Immature natural killer cell (primary cell): ENCODE measurements at regions not wholly inside any gene's neighbourhood (a gene's known extent, or its start where the extent isn't known, plus 50 kb on each side); places are given as distances from the start of the nearest gene placed in this dataset.

ENCODE experiments used
- DNase-seq, 3 donors: peaks; one replicate each; pipeline ENCODE4 v3.0.0; 2022; ENCODE audit warnings: mixed read lengths in 1 of 3
- H3K27ac Mint-ChIP-seq, 6 donors: one replicate each; pipeline ENCODE4 v1.8.0; 2020; ENCODE audit warnings: mixed read lengths in 6 of 6, mild to moderate bottlenecking in 5 of 6, inconsistent platforms in 4 of 6, moderate library complexity in 3 of 6
- H3K27me3 Mint-ChIP-seq, 3 donors: one replicate each; pipeline ENCODE4 v1.8.0; 2020 to 2021; ENCODE audit warnings: low read depth in 3 of 3, mild to moderate bottlenecking in 3 of 3, mixed read lengths in 3 of 3, moderate library complexity in 3 of 3, inconsistent platforms in 1 of 3
- H3K36me3 Mint-ChIP-seq, 3 donors: one replicate each; pipeline ENCODE4 v1.8.0; 2020; ENCODE audit warnings: mixed read lengths in 3 of 3, inconsistent platforms in 2 of 3, mild to moderate bottlenecking in 2 of 3
- H3K4me1 Mint-ChIP-seq, 2 donors: one replicate each; pipeline ENCODE4 v1.8.0; 2020; ENCODE audit warnings: inconsistent platforms in 2 of 2, mild to moderate bottlenecking in 2 of 2, mixed read lengths in 2 of 2, moderate library complexity in 1 of 2
- H3K4me3 Mint-ChIP-seq, 5 donors: one replicate each; pipeline ENCODE4 v1.8.0; 2020; ENCODE audit warnings: mild to moderate bottlenecking in 5 of 5, mixed read lengths in 5 of 5, inconsistent platforms in 3 of 5, moderate library complexity in 3 of 5
- H3K9me3 Mint-ChIP-seq, 6 donors: one replicate each; pipeline ENCODE4 v1.8.0; 2020; ENCODE audit warnings: mild to moderate bottlenecking in 6 of 6, mixed read lengths in 6 of 6, inconsistent platforms in 4 of 6, moderate library complexity in 3 of 6

DNA sequence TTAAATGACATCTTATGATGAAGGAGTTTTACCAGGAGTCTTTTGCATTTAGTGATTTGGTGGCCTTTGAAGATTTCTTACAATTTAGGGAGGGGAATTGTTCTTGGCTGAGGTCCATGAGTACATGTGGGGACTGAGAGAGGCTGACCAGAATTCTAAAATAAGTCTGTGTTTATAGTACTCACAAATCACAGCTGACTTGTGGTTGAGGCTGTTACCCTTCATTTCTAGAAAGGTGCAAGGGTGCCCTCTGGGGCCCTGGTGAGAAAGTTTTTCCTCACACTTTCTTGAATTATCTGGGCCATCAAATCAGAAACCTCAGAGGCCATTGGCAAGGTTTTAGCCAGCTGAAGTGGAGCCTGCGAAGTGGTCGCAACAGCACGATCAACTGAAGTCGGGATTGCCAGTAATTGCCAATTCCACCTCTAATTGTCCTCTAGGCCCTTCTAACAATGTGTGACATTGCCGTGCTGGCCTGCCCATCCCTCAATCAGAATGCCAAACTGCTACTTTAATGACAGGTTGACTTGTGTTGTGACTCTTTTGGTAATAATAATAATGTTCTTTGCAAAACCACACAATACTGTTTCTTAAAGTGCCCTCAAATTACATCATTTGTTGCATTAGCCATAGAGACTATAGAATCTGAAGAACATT is 221.6 kb downstream of the OGFRL1 start:
- no peaks in the 10 kb centered on the region for H3K36me3 Mint-ChIP-seq
- DNase-seq, result no peak
- no peak overlapping the region for H3K4me3 Mint-ChIP-seq
- H3K9me3 Mint-ChIP-seq, result peaks cover 0 to 4% (median 0%) of the 10 kb centered on the region in 6 donors
- no peaks in the 10 kb centered on the region for H3K4me1 Mint-ChIP-seq
- H3K27ac Mint-ChIP-seq, result no peak overlapping the region
- H3K27me3 Mint-ChIP-seq, result peaks cover 0 to 2% (median 0%) of the 10 kb centered on the region in 3 donors

DNA sequence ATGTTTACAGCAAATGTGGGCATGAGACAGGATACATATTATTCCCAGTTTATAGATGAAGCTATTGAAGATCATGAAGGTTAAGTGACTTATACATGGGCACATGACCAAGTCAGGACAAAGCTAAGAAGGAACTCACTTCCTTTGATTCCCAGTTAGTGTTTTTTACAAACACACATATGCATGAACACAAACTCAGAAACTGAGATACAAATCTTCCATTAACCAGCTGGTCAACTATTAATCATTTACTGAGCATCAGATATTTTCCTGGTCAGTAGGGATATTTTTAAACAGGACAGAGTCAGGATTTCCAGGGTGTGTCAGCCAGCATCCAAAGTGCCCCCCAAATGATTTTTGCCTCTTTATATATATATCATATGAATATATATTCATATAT is 222.2 kb downstream of the OGFRL1 start:
- no peak overlapping the region for H3K27ac Mint-ChIP-seq
- DNase-seq, result no peak
- peaks cover 0 to 2% (median 0%) of the 10 kb centered on the region in 3 donors for H3K27me3 Mint-ChIP-seq
- no peaks in the 10 kb centered on the region for H3K36me3 Mint-ChIP-seq
- H3K4me1 Mint-ChIP-seq, result no peaks in the 10 kb centered on the region
- H3K9me3 Mint-ChIP-seq, result peaks cover 0 to 4% (median 0%) of the 10 kb centered on the region in 6 donors
- H3K4me3 Mint-ChIP-seq, result no peak overlapping the region

DNA sequence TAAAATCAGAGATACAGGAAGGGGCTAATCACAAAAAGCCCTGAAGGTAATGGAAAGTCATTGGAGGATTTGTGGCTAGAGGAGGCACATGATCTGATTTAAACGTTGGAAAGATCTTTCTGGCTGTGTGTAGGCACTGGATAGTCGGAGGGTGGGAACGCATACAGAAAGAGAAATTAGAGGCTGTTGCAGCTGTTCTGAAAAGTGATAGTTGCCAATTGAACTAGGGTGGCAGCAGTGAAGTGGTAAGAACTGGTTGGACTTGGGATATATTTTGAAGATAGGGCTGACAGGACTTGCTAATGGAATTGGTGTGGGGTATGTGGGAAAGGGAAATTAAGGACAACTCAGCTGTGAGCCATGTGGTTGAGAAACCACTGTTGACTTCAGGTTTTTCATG is 223.6 kb downstream of the OGFRL1 start:
- Mint-ChIP-seq H3K27me3 (peaks cover 0 to 2% (median 0%) of the 10 kb centered on the region in 3 donors), H3K4me3 (no peak overlapping the region), H3K27ac (no peak overlapping the region), H3K9me3 (peaks cover 0 to 2% (median 0%) of the 10 kb centered on the region in 6 donors), H3K36me3 (no peaks in the 10 kb centered on the region), H3K4me1 (no peaks in the 10 kb centered on the region)
- no peak for DNase-seq

DNA sequence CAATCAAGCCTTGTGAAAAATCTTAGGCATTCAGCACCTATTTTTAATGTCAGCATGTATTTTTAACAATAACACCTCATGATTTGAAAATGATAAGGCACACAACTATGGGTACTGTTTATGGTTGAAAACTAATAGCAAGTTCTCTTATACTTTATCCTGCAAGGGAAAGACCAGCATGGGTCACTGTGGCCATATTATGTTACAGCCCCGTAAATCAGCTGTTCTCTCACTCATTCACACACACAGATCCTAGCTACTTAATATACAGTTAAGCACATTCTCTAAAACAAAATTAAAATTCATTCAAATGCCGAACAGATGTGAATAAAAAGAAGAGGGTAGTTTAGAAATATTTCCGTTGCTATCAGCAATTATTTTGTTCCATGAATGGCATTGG is 224.4 kb downstream of the OGFRL1 start:
- Mint-ChIP-seq H3K9me3 (peaks cover 0 to 2% (median 0%) of the 10 kb centered on the region in 6 donors), H3K27ac (no peak overlapping the region), H3K27me3 (peaks cover 0 to 2% (median 0%) of the 10 kb centered on the region in 3 donors), H3K4me3 (no peak overlapping the region), H3K4me1 (no peaks in the 10 kb centered on the region), H3K36me3 (no peaks in the 10 kb centered on the region)
- DNase-seq, result no peak

DNA sequence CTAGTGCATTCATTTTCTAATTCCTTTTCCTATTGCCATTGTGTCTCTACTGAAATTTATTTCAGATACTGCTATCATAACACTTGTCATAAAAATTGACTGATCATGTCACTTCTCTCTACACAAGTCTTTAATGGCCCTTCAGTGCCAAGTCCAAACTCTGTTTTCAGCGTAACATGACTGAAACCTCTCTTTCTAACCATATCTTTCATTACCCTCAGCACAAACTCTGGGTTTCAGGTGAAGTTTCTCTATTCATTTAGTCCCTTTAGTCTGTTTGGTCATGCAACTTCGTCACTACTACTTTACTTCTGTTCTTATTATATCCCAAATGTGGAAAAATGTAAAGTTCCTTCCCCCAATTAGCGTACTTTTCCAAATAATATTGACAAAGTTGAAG is 234.9 kb downstream of the OGFRL1 start:
- Mint-ChIP-seq H3K4me1 (no peaks in the 10 kb centered on the region), H3K9me3 (peaks cover 0 to 16% (median 2%) of the 10 kb centered on the region in 6 donors), H3K27me3 (peaks cover 1 to 2% (median 2%) of the 10 kb centered on the region in 3 donors), H3K36me3 (no peaks in the 10 kb centered on the region), H3K4me3 (no peak overlapping the region), H3K27ac (no peak overlapping the region)
- DNase-seq, result no peak

DNA sequence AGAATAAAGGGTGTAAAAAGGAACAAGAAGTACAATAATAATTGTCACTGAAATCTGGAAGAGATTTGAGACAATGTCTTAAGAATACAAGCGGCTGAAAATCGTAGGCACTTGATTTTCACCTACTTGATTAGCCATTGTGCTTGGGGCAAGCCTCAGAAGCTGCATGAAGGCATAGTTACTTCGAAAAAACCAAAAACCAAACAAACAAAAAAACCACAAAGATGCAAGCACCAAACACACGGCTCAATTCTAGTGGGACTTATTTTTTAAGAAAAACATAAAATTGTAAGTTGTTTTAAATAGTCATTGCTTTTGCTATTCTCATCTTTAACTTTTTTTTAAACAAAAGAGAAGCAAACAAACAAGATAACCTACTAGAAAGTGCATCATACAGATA is 235.6 kb downstream of the OGFRL1 start:
- no peaks in the 10 kb centered on the region for H3K36me3 Mint-ChIP-seq

DNA sequence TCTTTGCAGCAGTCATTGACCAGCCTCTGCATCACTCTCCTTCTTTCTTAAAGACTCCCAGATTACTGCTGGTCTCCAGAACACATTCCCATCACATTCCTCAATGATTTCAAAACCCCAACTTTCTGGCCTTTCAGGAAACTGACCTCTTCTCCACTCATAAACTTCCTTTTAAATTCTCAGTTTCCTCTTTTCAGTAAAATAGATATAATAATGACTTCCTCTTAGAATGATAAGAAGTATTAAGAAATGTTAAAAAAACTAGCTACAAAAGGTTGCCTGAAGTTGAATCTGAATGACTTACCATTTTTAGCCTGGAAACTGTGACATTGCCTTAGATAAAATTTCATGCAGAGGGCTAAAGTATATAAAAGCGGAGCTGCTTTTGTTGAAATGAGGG is 239.3 kb downstream of the OGFRL1 start:
- Mint-ChIP-seq H3K4me3 (no peak overlapping the region), H3K27ac (no peak overlapping the region)

More for the DNA sequence above, 235.6 kb downstream of the OGFRL1 start:
- no peak for DNase-seq
- Mint-ChIP-seq H3K4me1 (no peaks in the 10 kb centered on the region), H3K9me3 (peaks cover 0 to 16% (median 2%) of the 10 kb centered on the region in 6 donors), H3K4me3 (no peak overlapping the region), H3K27ac (no peak overlapping the region), H3K27me3 (peaks cover 1 to 2% (median 2%) of the 10 kb centered on the region in 3 donors)

DNA sequence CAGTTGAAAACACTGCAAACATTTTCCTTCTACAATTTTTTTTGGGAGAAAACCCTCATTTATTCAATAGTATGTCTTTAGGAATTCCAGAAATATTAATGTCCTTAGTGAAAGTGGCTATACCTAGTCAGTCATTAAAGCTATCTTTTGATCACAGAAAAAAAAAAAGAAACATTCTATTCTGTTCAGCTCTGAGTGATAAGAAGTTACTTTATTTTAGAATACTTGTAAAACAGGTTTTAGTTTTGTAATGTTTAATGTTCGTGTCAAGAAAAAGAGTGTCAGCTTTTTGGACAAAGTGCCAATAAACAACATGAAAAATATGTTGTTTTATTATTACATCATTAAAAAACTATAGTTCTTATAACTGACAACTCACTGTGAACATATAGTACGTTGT is 240.4 kb downstream of the OGFRL1 start:
- Mint-ChIP-seq H3K4me3 (no peak overlapping the region), H3K27ac (no peak overlapping the region), H3K36me3 (no peaks in the 10 kb centered on the region), H3K4me1 (no peaks in the 10 kb centered on the region), H3K27me3 (no peaks in the 10 kb centered on the region), H3K9me3 (peaks cover 0 to 3% (median under 1%) of the 10 kb centered on the region in 6 donors)
- no peak for DNase-seq

More for the DNA sequence above, 239.3 kb downstream of the OGFRL1 start:
- DNase-seq, result no peak
- peaks cover 0 to 5% (median 2%) of the 10 kb centered on the region in 6 donors for H3K9me3 Mint-ChIP-seq
- H3K4me1 Mint-ChIP-seq, result no peaks in the 10 kb centered on the region
- no peaks in the 10 kb centered on the region for H3K36me3 Mint-ChIP-seq
- H3K27me3 Mint-ChIP-seq, result no peaks in the 10 kb centered on the region

DNA sequence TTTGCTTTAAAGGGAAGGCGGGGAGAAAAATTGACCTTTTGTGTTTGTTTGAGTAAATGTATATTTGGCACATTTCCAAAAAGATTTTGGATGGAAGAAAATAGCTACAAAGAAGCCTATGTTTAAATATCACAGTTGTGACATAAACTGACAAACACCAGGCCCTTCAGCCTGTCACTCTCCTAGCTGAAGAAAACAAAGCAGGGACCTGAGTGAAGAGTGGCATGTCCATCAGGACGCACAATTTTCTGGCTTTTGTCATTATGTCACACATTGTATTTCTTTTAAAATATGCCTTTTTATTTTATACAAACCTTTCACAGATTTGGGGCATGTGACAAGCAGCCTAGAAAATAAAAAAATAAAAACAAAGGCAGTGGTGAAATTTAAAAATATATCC is 241.2 kb downstream of the OGFRL1 start:
- no peak overlapping the region for H3K27ac Mint-ChIP-seq
- no peaks in the 10 kb centered on the region for H3K36me3 Mint-ChIP-seq
- no peak overlapping the region for H3K4me3 Mint-ChIP-seq
- H3K4me1 Mint-ChIP-seq, result no peaks in the 10 kb centered on the region
- no peak for DNase-seq
- no peaks in the 10 kb centered on the region for H3K27me3 Mint-ChIP-seq
- H3K9me3 Mint-ChIP-seq, result peaks cover 0 to 3% (median under 1%) of the 10 kb centered on the region in 6 donors

DNA sequence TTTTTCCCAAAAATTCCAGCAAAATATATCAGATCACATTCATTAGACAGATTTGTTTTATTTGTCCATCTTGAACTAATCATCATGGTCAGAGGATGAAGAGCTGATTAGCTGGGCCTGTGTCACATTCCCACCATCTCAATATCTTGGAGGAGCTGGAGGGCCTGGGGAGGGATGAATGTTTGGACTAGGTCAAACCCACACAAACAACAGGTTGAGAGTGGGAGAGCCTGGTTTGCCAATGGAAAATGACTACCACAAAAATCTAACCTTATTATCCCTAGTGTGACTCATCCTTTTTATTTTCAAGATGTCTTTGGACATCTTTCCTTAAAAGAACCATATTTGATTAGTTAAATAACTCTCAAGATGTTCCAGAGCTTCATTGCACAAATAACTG is 242.4 kb downstream of the OGFRL1 start:
- no peak for DNase-seq
- H3K4me3 Mint-ChIP-seq, result no peak overlapping the region
- no peaks in the 10 kb centered on the region for H3K27me3 Mint-ChIP-seq
- H3K9me3 Mint-ChIP-seq, result peaks cover 0 to 3% (median under 1%) of the 10 kb centered on the region in 6 donors
- H3K4me1 Mint-ChIP-seq, result no peaks in the 10 kb centered on the region
- no peak overlapping the region for H3K27ac Mint-ChIP-seq
- H3K36me3 Mint-ChIP-seq, result no peaks in the 10 kb centered on the region

DNA sequence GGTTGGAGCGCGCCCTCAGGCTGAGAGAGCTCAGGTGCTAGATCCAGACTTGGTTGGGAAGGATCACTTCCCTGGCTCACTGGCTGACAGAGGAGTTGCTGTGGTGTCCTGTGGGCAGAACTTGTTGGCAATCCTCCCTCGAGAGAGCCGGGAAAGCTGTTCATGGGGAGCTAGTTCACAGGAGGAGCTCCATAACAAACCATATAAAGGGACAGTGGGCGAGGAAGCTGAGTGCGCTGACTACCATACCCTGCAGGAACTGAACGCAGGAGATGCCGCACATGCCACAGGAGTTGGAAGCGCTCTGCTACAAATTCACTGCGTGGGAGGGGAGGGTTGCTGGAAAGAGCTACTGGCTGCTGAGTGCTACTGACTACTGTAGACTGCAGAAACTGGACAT is 243.2 kb downstream of the OGFRL1 start:
- no peaks in the 10 kb centered on the region for H3K4me1 Mint-ChIP-seq
- no peaks in the 10 kb centered on the region for H3K27me3 Mint-ChIP-seq
- no peak for DNase-seq
- H3K36me3 Mint-ChIP-seq, result no peaks in the 10 kb centered on the region
- H3K27ac Mint-ChIP-seq, result no peak overlapping the region
- no peak overlapping the region for H3K4me3 Mint-ChIP-seq
- peaks cover 0 to 3% (median 0%) of the 10 kb centered on the region in 6 donors for H3K9me3 Mint-ChIP-seq

DNA sequence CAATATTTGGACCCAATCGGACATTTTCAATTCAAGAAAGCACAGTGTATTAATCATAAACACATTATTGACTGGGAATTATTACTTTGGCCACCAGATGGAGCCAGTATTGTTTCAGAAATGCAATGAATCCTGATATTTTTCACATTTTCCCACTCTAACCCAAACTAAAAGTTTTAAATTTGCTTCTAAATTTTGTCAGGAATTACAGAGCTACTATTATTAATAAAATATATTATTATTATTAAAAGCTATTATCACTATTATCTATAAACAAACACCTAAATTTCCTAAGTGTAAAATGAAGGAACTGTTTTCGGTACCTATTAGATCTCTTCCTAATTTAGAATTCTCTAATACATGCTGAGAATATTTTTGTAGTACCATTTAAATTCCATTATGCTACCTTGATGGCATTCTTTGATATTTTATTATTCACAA is 245.3 kb downstream of the OGFRL1 start:
- H3K27ac Mint-ChIP-seq, result no peak overlapping the region
- H3K4me3 Mint-ChIP-seq, result no peak overlapping the region
- no peaks in the 10 kb centered on the region for H3K4me1 Mint-ChIP-seq
- no peak for DNase-seq
- H3K27me3 Mint-ChIP-seq, result no peaks in the 10 kb centered on the region
- peaks cover 0 to 3% (median 0%) of the 10 kb centered on the region in 6 donors for H3K9me3 Mint-ChIP-seq
- no peaks in the 10 kb centered on the region for H3K36me3 Mint-ChIP-seq

DNA sequence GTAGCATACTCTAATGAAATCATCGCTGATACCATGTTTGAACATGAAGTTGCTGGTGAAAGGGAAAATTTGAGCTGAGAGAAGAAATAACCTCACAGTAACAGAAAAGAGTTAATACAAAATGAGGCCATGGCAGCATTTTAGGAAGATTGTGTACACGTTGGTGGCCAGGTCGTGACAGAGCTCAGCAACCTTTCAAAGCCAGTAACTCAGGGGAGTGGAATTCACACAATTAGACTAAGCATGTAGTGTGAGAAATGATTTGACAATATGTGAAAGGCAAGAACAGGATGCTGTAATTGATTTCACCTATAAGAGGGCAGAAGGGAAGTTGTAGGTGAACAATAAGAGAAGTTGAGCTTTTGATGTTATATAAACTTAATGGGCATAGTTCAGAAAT is 246.3 kb downstream of the OGFRL1 start:
- H3K4me3 Mint-ChIP-seq, result no peak overlapping the region
- H3K27me3 Mint-ChIP-seq, result no peaks in the 10 kb centered on the region
- H3K4me1 Mint-ChIP-seq, result no peaks in the 10 kb centered on the region
- no peaks in the 10 kb centered on the region for H3K36me3 Mint-ChIP-seq
- no peak overlapping the region for H3K27ac Mint-ChIP-seq
- DNase-seq, result no peak
- H3K9me3 Mint-ChIP-seq, result peaks cover 0 to 3% (median 0%) of the 10 kb centered on the region in 6 donors

DNA sequence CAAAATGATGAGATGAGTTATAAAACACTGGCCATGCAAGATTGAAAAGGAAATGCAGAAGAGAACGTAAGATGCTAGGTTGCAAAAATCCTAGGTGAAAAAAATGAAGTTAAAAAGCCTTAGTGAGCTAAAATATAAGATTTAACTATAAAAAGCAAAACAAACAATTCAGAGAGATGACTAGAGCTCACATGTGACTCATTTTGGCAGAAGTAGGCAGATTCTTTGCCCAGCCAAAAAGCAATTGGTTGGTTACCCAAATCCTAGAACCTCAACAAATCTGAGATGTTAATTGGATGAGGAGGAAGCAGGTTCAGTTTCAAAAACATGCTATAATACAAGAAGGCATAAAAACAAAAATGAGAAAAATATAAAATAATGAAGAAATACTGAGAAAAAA is 249.1 kb downstream of the OGFRL1 start:
- Mint-ChIP-seq H3K4me3 (no peak overlapping the region), H3K27me3 (no peaks in the 10 kb centered on the region), H3K9me3 (peaks cover 0 to 3% (median 0%) of the 10 kb centered on the region in 6 donors), H3K27ac (no peak overlapping the region), H3K4me1 (no peaks in the 10 kb centered on the region), H3K36me3 (no peaks in the 10 kb centered on the region)
- no peak for DNase-seq

DNA sequence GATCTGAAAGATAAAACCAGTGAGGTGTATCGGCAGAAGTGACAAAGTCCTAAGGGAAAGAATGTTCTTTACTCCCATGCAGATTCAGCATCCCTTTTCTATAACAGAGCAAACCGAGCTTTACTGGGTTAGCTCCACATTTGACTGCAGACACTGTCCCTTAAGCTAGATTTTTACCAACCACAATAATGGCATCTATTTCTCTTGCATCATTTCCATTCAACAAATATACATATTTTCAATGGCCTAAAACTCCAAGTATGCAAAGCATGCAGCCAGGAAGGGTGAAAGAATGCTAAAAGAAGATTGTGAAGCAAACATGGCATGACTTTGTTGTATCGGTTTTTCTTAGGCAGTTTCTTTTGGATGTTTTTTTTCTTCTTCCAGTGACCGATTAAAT is 255.4 kb downstream of the OGFRL1 start:
- Mint-ChIP-seq H3K4me3 (no peak overlapping the region), H3K27me3 (peaks cover 0 to 2% (median 0%) of the 10 kb centered on the region in 3 donors), H3K27ac (no peak overlapping the region), H3K4me1 (no peaks in the 10 kb centered on the region), H3K9me3 (peaks cover 2 to 8% (median 4%) of the 10 kb centered on the region in 6 donors), H3K36me3 (no peaks in the 10 kb centered on the region)
- DNase-seq, result no peak
